ENCODE measurements at regions not wholly inside any gene's neighbourhood (a gene's known extent, or its start where the extent isn't known, plus 50 kb on each side); places are given as distances from the start of the nearest gene placed in this dataset.

DNA sequence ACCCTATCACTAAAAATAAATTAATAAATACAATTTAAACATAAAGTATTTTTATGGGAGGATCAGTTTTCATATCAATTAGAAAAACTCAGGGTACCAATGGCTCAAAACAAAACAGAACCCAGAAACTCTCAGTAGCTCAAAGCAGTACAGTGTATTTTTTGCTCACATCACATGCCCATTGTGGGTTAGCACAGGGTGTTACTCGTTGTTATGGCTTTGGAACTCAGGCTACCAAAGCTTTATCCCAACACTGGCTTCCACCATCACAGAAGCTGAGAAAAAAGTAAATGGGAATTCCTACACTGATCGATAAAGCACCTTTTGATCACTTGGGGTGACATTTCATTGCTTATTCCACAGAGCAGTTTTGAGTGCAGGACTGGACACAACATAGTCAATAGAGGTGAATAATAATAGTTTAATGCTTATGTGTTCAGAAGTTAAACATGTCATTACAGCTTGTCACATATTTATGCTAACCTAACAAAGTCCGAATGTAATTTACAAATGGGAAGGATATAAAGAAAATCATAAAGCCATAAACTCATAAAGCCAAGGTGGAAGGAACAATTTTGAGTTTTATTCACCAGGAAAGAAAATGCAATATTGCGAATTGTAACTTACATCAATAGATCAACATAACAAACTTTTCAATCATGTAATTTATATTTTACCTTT is 484.5 kb upstream of the TMPRSS15 start:
- Histone ChIP-seq H3K36me3 (no peaks in the 10 kb centered on the region), H3K4me3 (no peak overlapping the region), H3K27me3 (no peaks in the 10 kb centered on the region), H3K27ac (no peak overlapping the region), H3K4me1 (no peaks in the 10 kb centered on the region), H3K9me3 (no peaks in the 10 kb centered on the region)
- TF ChIP-seq, protein P1, sequence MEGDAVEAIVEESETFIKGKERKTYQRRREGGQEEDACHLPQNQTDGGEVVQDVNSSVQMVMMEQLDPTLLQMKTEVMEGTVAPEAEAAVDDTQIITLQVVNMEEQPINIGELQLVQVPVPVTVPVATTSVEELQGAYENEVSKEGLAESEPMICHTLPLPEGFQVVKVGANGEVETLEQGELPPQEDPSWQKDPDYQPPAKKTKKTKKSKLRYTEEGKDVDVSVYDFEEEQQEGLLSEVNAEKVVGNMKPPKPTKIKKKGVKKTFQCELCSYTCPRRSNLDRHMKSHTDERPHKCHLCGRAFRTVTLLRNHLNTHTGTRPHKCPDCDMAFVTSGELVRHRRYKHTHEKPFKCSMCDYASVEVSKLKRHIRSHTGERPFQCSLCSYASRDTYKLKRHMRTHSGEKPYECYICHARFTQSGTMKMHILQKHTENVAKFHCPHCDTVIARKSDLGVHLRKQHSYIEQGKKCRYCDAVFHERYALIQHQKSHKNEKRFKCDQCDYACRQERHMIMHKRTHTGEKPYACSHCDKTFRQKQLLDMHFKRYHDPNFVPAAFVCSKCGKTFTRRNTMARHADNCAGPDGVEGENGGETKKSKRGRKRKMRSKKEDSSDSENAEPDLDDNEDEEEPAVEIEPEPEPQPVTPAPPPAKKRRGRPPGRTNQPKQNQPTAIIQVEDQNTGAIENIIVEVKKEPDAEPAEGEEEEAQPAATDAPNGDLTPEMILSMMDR (IDR thresholded peaks at IDR 0.05), result no peak
- intact Hi-C loops (cut with DNase I), result no loop called here
- DNase-seq (ENCODE audit: low spot score in 2 of 2), result no peak

DNA sequence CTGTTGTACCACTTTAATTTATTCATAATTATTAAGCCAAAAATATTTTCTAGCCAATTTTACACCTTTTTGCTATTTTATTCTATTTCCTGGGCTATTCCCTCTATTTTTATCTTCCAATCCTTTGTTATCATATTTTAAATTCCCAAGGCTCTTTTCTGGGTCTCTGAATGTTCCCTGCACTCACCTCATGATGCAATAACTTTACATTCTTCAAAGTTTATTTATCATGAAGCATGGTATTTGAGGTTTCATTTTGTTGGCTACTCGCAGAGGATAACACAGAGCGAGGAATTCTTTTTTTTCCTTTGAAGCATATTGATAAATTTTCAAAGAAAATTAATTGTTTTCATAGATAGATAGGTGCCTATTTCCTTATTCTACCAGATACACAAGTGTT is 489.8 kb upstream of the TMPRSS15 start:
- H3K9me3 ChIP-seq, result no peaks in the 10 kb centered on the region
- no peaks in the 10 kb centered on the region for H3K4me1 ChIP-seq
- no peak overlapping the region for H3K27ac ChIP-seq
- no peaks in the 10 kb centered on the region for H3K36me3 ChIP-seq
- intact Hi-C loops (cut with DNase I), result no loop called here
- no peaks in the 10 kb centered on the region for H3K27me3 ChIP-seq
- no peak overlapping the region for H3K4me3 ChIP-seq
- no peak for DNase-seq (ENCODE audit: low spot score in 2 of 2)
- TF ChIP-seq, protein P1 (IDR thresholded peaks at IDR 0.05), result no peak

DNA sequence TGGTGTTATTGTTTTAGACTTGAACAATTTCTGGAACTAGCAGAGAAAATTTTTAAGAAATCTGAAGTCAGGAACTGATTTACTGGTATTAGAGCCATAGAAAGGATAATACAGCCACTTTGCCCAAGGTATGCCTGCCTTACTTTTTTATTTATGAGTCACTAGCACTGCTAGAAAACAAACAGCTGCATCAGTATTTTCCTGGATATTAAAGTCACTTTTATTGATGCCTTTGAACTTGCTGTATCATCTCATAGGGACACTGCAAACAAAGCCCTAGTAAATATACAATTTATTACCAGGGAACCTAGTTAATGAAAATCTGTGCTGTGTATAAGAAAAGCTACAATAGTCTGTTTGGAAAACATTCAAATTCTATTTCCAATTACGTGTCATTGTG is 490.8 kb upstream of the TMPRSS15 start:
- Histone ChIP-seq H3K4me1 (no peaks in the 10 kb centered on the region), H3K27me3 (no peaks in the 10 kb centered on the region), H3K36me3 (no peaks in the 10 kb centered on the region), H3K4me3 (no peak overlapping the region), H3K9me3 (no peaks in the 10 kb centered on the region), H3K27ac (no peak overlapping the region)
- intact Hi-C loops (cut with DNase I), result no loop called here
- no peak for DNase-seq (ENCODE audit: low spot score in 2 of 2)
- TF ChIP-seq, protein P1 (IDR thresholded peaks at IDR 0.05), result no peak

DNA sequence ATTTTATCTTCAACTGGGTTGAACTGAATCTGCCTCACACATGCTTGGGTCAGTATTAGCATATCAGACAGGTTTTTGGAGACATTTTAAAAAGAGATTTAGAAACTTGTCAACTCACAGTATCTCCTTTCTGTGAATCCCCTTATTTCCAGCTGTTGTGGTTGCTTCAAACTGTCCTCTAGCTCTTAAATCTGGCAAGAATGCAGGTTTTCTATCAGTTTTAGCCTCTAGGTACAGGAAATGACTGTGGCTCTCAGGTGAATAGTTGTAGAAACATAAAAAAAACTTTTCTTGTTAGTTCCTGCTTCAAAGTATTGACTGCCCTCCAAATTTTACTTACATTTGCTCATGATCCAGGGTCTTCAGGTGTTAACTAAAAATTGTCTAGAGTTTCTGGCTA is 495.7 kb upstream of the TMPRSS15 start:
- H3K4me1 ChIP-seq, result no peaks in the 10 kb centered on the region
- DNase-seq (ENCODE audit: low spot score in 2 of 2), result no peak
- H3K27me3 ChIP-seq, result no peaks in the 10 kb centered on the region
- no peak overlapping the region for H3K4me3 ChIP-seq
- no peaks in the 10 kb centered on the region for H3K9me3 ChIP-seq
- TF ChIP-seq, protein P1 (IDR thresholded peaks at IDR 0.05), result no peak
- H3K27ac ChIP-seq, result no peak overlapping the region
- intact Hi-C loops (cut with DNase I), result no loop called here
- no peaks in the 10 kb centered on the region for H3K36me3 ChIP-seq

DNA sequence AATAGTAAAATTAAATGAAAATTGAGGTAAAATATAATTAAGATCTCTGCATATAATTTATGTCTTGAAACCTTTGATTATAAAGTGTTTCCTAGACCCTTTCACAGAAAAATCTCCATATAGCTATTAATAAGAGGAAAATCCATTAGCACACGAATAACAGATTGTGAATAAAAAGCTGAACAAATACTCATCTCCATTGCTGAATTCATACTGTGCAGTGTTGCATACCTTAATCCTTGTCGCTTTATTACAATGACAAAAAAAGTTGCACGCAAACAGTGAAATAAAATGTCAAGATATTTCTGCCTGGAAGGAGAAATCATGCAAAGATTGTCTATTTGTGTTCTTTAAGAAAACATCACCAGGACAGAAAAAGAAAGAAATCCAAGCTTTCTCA is 499.1 kb upstream of the TMPRSS15 start:
- Histone ChIP-seq H3K9me3 (no peaks in the 10 kb centered on the region), H3K36me3 (no peaks in the 10 kb centered on the region), H3K27ac (no peak overlapping the region), H3K4me3 (no peak overlapping the region), H3K4me1 (no peaks in the 10 kb centered on the region), H3K27me3 (no peaks in the 10 kb centered on the region)
- intact Hi-C loops (cut with DNase I), result no loop called here
- TF ChIP-seq, protein P1 (IDR thresholded peaks at IDR 0.05), result no peak
- no peak for DNase-seq (ENCODE audit: low spot score in 2 of 2)

DNA sequence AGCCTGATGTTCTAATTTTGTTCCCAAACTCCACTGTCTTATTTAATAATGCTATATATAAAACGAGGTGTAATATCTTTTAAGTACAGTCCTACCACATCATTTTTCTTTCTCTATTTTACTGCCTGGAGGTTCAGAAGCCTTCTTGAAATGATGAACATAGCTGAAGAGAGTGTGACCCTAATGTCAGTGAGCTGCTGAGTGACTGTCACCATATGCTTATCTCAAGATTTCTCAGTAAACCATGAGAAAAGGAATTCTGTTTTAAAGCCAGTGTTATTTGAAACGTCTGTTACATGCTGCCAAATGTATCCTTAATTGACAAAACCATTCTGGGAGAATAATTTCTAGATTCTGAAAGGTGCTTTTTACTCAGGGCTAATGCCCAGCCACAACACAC is 503.5 kb upstream of the TMPRSS15 start:
- no peak for DNase-seq (ENCODE audit: low spot score in 2 of 2)
- no peaks in the 10 kb centered on the region for H3K4me1 ChIP-seq
- TF ChIP-seq, protein P1 (IDR thresholded peaks at IDR 0.05), result no peak
- H3K27ac ChIP-seq, result no peak overlapping the region
- no peaks in the 10 kb centered on the region for H3K9me3 ChIP-seq
- intact Hi-C loops (cut with DNase I), result no loop called here
- H3K27me3 ChIP-seq, result no peaks in the 10 kb centered on the region
- H3K4me3 ChIP-seq, result no peak overlapping the region
- no peaks in the 10 kb centered on the region for H3K36me3 ChIP-seq
